Activated T-helper 1 cell treated with anti-CD3 and anti-CD28 coated beads, Interleukin-12 subunit alpha, Interleukin-12 subunit beta, Interleukin-2, Interleukin-4 antibody, amounts not matched to agents 30 ng/mL and 10 ng/mL and 1 ng/mL, durations not matched to agents 14 hours and 24 hours and 36 hours (primary cell): ENCODE measurements at regions not wholly inside any gene's neighbourhood (a gene's known extent, or its start where the extent isn't known, plus 50 kb on each side); places are given as distances from the start of the nearest gene placed in this dataset.

Experiments used
- DNase-seq: peaks from one replicate; pipeline ENCODE4 v3.0.0; 2021; ENCODE audit warnings: low spot score
- H3K27ac Mint-ChIP-seq: one replicate; pipeline ENCODE4 v1.8.0; 2021; ENCODE audit warnings: mild to moderate bottlenecking, mixed read lengths
- H3K27me3 Mint-ChIP-seq: one replicate; pipeline ENCODE4 v1.8.0; 2022; ENCODE audit warnings: mild to moderate bottlenecking, moderate library complexity, mixed read lengths; ENCODE audit not compliant: insufficient read depth
- H3K36me3 Mint-ChIP-seq: one replicate; pipeline ENCODE4 v1.8.0; 2021; ENCODE audit warnings: low read depth, mixed read lengths
- H3K4me1 Mint-ChIP-seq: one replicate; pipeline ENCODE4 v1.8.0; 2021; ENCODE audit warnings: low read depth, mixed read lengths
- H3K4me3 Mint-ChIP-seq: one replicate; pipeline ENCODE4 v1.8.0; 2021; ENCODE audit warnings: mild to moderate bottlenecking, moderate library complexity, mixed read lengths
- H3K9me3 Mint-ChIP-seq: one replicate; pipeline ENCODE4 v1.8.0; 2021; ENCODE audit warnings: mixed read lengths
- intact Hi-C: fragments of 100-400 bp; cut with micrococcal nuclease; formaldehyde crosslinking; loops from one replicate; pipeline ENCODE4 v1.15.1; 2024

- no peaks in the 10 kb centered on the region for H3K4me1 Mint-ChIP-seq
- no peaks in the 10 kb centered on the region for H3K9me3 Mint-ChIP-seq
- no peak for DNase-seq
- H3K36me3 Mint-ChIP-seq = no peaks in the 10 kb centered on the region
- intact Hi-C loops = no loop called here
- no peak overlapping the region for H3K4me3 Mint-ChIP-seq
- H3K27ac Mint-ChIP-seq = no peak overlapping the region
- peaks cover 1% of the 10 kb centered on the region for H3K27me3 Mint-ChIP-seq
Measured at GRCh38 chr1:115496904-115497527, 144.8 kb upstream of the VANGL1 start.

GRCh38 chr1:115495625-115496024 lies 146.1 kb upstream of the VANGL1 start:
- H3K27ac Mint-ChIP-seq = no peak overlapping the region
- H3K27me3 Mint-ChIP-seq = peaks cover 1% of the 10 kb centered on the region
- no peaks in the 10 kb centered on the region for H3K36me3 Mint-ChIP-seq
- no peak overlapping the region for H3K4me3 Mint-ChIP-seq
- DNase-seq = no peak
- H3K4me1 Mint-ChIP-seq = no peaks in the 10 kb centered on the region
- intact Hi-C loops = no loop called here
- H3K9me3 Mint-ChIP-seq = no peaks in the 10 kb centered on the region

- no peak for DNase-seq
- Mint-ChIP-seq H3K4me1 (no peaks in the 10 kb centered on the region), H3K9me3 (no peaks in the 10 kb centered on the region), H3K36me3 (no peaks in the 10 kb centered on the region), H3K4me3 (no peak overlapping the region), H3K27me3 (peaks cover 1% of the 10 kb centered on the region), H3K27ac (no peak overlapping the region)
- intact Hi-C loops = no loop called here
Measured at GRCh38 chr1:115495111-115495510, 146.7 kb upstream of the VANGL1 start.

- Mint-ChIP-seq H3K4me1 (no peaks in the 10 kb centered on the region), H3K27me3 (peaks cover 1% of the 10 kb centered on the region), H3K4me3 (no peak overlapping the region), H3K27ac (no peak overlapping the region), H3K9me3 (no peaks in the 10 kb centered on the region), H3K36me3 (no peaks in the 10 kb centered on the region)
- DNase-seq = no peak
- intact Hi-C loops = no loop called here
Measured at GRCh38 chr1:115493834-115494233, 147.9 kb upstream of the VANGL1 start.

- Mint-ChIP-seq H3K36me3 (no peaks in the 10 kb centered on the region), H3K9me3 (no peaks in the 10 kb centered on the region), H3K27me3 (peaks cover 1% of the 10 kb centered on the region), H3K4me3 (no peak overlapping the region), H3K27ac (no peak overlapping the region), H3K4me1 (no peaks in the 10 kb centered on the region)
- DNase-seq = no peak
- intact Hi-C loops = no loop called here
Measured at GRCh38 chr1:115492880-115493279, 148.9 kb upstream of the VANGL1 start.

GRCh38 chr1:115492019-115492595 lies 149.7 kb upstream of the VANGL1 start:
- Mint-ChIP-seq H3K27me3 (peaks cover 1% of the 10 kb centered on the region), H3K4me1 (no peaks in the 10 kb centered on the region), H3K27ac (no peak overlapping the region), H3K9me3 (no peaks in the 10 kb centered on the region), H3K4me3 (no peak overlapping the region), H3K36me3 (no peaks in the 10 kb centered on the region)
- intact Hi-C loops = no loop called here
- DNase-seq = no peak

- no peak overlapping the region for H3K4me3 Mint-ChIP-seq
- H3K4me1 Mint-ChIP-seq = no peaks in the 10 kb centered on the region
- no peaks in the 10 kb centered on the region for H3K27me3 Mint-ChIP-seq
- no peaks in the 10 kb centered on the region for H3K36me3 Mint-ChIP-seq
- no peak for DNase-seq
- intact Hi-C loops = no loop called here
- no peaks in the 10 kb centered on the region for H3K9me3 Mint-ChIP-seq
- H3K27ac Mint-ChIP-seq = no peak overlapping the region
Measured at GRCh38 chr1:115491298-115492018, 150.3 kb upstream of the VANGL1 start.

GRCh38 chr1:115479055-115479482 lies 141.0 kb upstream of the NGF start:
- Mint-ChIP-seq H3K9me3 (no peaks in the 10 kb centered on the region), H3K4me1 (no peaks in the 10 kb centered on the region), H3K27ac (no peak overlapping the region), H3K27me3 (no peaks in the 10 kb centered on the region), H3K36me3 (no peaks in the 10 kb centered on the region), H3K4me3 (no peak overlapping the region)
- no peak for DNase-seq
- intact Hi-C loops = no loop called here

- Mint-ChIP-seq H3K4me1 (no peaks in the 10 kb centered on the region), H3K27ac (no peak overlapping the region), H3K36me3 (no peaks in the 10 kb centered on the region), H3K27me3 (no peaks in the 10 kb centered on the region), H3K4me3 (no peak overlapping the region), H3K9me3 (no peaks in the 10 kb centered on the region)
- intact Hi-C loops = no loop called here
- DNase-seq = no peak
Measured at GRCh38 chr1:115477071-115477470, 139.0 kb upstream of the NGF start.

- no peak for DNase-seq
- no peak overlapping the region for H3K27ac Mint-ChIP-seq
- H3K9me3 Mint-ChIP-seq = no peaks in the 10 kb centered on the region
- no peaks in the 10 kb centered on the region for H3K4me1 Mint-ChIP-seq
- intact Hi-C loops = no loop called here
- no peak overlapping the region for H3K4me3 Mint-ChIP-seq
- no peaks in the 10 kb centered on the region for H3K27me3 Mint-ChIP-seq
- no peaks in the 10 kb centered on the region for H3K36me3 Mint-ChIP-seq
Measured at GRCh38 chr1:115476616-115477015, 138.6 kb upstream of the NGF start.

GRCh38 chr1:115475901-115476300 lies 137.9 kb upstream of the NGF start:
- Mint-ChIP-seq H3K4me3 (no peak overlapping the region), H3K9me3 (no peaks in the 10 kb centered on the region), H3K4me1 (no peaks in the 10 kb centered on the region), H3K27ac (no peak overlapping the region), H3K27me3 (no peaks in the 10 kb centered on the region), H3K36me3 (no peaks in the 10 kb centered on the region)
- intact Hi-C loops = no loop called here
- no peak for DNase-seq

- H3K9me3 Mint-ChIP-seq = no peaks in the 10 kb centered on the region
- DNase-seq = no peak
- no peak overlapping the region for H3K4me3 Mint-ChIP-seq
- no peaks in the 10 kb centered on the region for H3K36me3 Mint-ChIP-seq
- H3K27ac Mint-ChIP-seq = no peak overlapping the region
- no peaks in the 10 kb centered on the region for H3K27me3 Mint-ChIP-seq
- no peaks in the 10 kb centered on the region for H3K4me1 Mint-ChIP-seq
- intact Hi-C loops = no loop called here
Measured at GRCh38 chr1:115475252-115475651, 137.2 kb upstream of the NGF start.

- Mint-ChIP-seq H3K27ac (no peak overlapping the region), H3K36me3 (no peaks in the 10 kb centered on the region), H3K4me3 (no peak overlapping the region), H3K9me3 (no peaks in the 10 kb centered on the region), H3K4me1 (no peaks in the 10 kb centered on the region), H3K27me3 (no peaks in the 10 kb centered on the region)
- no peak for DNase-seq
- intact Hi-C loops = no loop called here
Measured at GRCh38 chr1:115473986-115474565, 136.0 kb upstream of the NGF start.
